ENCODE measurements at regions not wholly inside any gene's neighbourhood (a gene's known extent, or its start where the extent isn't known, plus 50 kb on each side); places are given as distances from the start of the nearest gene placed in this dataset.

DNA sequence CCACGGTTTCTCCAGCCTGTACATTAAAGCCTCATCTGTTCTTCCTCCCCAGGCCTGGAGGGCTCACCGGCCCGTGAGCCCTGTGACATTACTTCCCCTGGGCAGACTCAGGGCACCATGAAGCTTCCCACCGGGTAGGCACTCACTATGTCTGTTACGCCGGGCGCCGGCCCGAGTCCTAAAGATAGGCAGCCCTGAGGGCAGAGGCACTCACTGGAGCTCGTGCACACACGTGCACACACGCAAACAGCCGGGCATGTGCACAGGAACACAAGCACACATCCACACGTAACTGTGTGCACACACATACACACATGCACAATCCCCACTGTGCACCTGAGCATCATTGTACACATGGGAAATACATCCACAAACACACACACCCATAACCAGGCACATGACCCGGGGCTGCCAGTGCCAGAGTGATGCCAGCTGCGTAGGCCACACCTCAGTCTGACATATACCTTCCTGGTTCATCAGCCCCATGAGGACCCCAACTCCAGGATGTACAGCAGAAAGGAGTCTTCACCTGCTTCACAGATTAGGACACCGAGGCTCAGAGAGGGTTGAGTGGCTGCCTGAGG lies 83.7 kb downstream of the YTHDF1 start:
- Histone ChIP-seq H3K9me1 (replicated peaks; ENCODE audit: control insufficient read depth, extremely low read depth, insufficient read depth, low read length) (no peaks in the 10 kb centered on the region), H3K27ac (ENCODE audit: insufficient read depth, low read depth, low read length) (no peak overlapping the region), H2AFZ (ENCODE audit: low read depth, low read length) (no peak overlapping the region), H3K4me3 (replicated peaks in 1 of 3; ENCODE audit: insufficient read depth in 1 of 3, low read depth in 1 of 3, low read length in 3 of 3) (no peak overlapping the region), H3K4me2 (ENCODE audit: insufficient read depth, low read length) (no peak overlapping the region), H3K9ac (replicated peaks; ENCODE audit: extremely low read depth, insufficient read depth, low read length) (no peak overlapping the region), H3K27me3 (ENCODE audit: control insufficient read depth in 2 of 2, insufficient read depth in 2 of 2, low read length in 2 of 2) (no peaks in the 10 kb centered on the region), H3K9me3 (replicated peaks; ENCODE audit: control insufficient read depth, insufficient read depth, low read length) (no peaks in the 10 kb centered on the region), H3K4me1 (ENCODE audit: control insufficient read depth, extremely low read depth, insufficient read depth, low read length) (peaks cover 9% of the 10 kb centered on the region), H3K79me2 (ENCODE audit: control insufficient read depth, insufficient read depth, low read length) (no peaks in the 10 kb centered on the region), H4K20me1 (replicated peaks; ENCODE audit: control insufficient read depth, extremely low read depth, insufficient read depth, low read length) (no peaks in the 10 kb centered on the region), H3K36me3 (ENCODE audit: control insufficient read depth in 2 of 2, extremely low read depth in 1 of 2, insufficient read depth in 2 of 2, low read length in 2 of 2) (no peaks in the 10 kb centered on the region)
- FAIRE-seq (no peak), DNase-seq (ENCODE audit: low read depth, low spot score) (no peak)
- POLR2A ChIA-PET, result no interaction called here
- intact Hi-C loops (cut with micrococcal nuclease), result no loop called here
- TF ChIP-seq FOS (IDR thresholded peaks at IDR 0.05; ENCODE audit: borderline replicate concordance, insufficient read depth, low read length) (no peak), POLR2A (IDR thresholded peaks at IDR 0.05; ENCODE audit: low read depth, low read length) (no peak), GATA2 (IDR thresholded peaks at IDR 0.05; ENCODE audit: insufficient read depth, insufficient read length, low read depth, low read length) (no peak), EZH2 (IDR thresholded peaks at IDR 0.05; ENCODE audit: borderline replicate concordance, low read depth, low read length, severe bottlenecking) (no peak), MYC (IDR thresholded peaks at IDR 0.05; ENCODE audit: low read depth, low read length) (no peak), JUN (IDR thresholded peaks at IDR 0.05; ENCODE audit: borderline replicate concordance, insufficient read depth, insufficient read length, low read depth) (no peak), POLR2AphosphoS5 (IDR thresholded peaks at IDR 0.05; ENCODE audit: insufficient read depth, low read depth, low read length) (no peak)
- TF ChIP-seq, protein P1, sequence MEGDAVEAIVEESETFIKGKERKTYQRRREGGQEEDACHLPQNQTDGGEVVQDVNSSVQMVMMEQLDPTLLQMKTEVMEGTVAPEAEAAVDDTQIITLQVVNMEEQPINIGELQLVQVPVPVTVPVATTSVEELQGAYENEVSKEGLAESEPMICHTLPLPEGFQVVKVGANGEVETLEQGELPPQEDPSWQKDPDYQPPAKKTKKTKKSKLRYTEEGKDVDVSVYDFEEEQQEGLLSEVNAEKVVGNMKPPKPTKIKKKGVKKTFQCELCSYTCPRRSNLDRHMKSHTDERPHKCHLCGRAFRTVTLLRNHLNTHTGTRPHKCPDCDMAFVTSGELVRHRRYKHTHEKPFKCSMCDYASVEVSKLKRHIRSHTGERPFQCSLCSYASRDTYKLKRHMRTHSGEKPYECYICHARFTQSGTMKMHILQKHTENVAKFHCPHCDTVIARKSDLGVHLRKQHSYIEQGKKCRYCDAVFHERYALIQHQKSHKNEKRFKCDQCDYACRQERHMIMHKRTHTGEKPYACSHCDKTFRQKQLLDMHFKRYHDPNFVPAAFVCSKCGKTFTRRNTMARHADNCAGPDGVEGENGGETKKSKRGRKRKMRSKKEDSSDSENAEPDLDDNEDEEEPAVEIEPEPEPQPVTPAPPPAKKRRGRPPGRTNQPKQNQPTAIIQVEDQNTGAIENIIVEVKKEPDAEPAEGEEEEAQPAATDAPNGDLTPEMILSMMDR (IDR thresholded peaks at IDR 0.05; ENCODE audit: extremely low read depth in 1 of 2, insufficient read depth in 1 of 2, low read depth in 1 of 2, low read length in 2 of 2), result no peak
- TF ChIP-seq, protein P2, sequence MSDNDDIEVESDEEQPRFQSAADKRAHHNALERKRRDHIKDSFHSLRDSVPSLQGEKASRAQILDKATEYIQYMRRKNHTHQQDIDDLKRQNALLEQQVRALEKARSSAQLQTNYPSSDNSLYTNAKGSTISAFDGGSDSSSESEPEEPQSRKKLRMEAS (IDR thresholded peaks at IDR 0.05; ENCODE audit: insufficient read depth, insufficient read length), result no peak
- BruUV-seq (replicated peaks), result no TSS peak
- CTCF ChIA-PET, result no interaction called here
- dilution Hi-C loops (cut with MboI; ENCODE audit: extremely low pct_ligation_motif_present, low sequenced_read_pairs), result no loop called here
